ENCODE measurements at regions not wholly inside any gene's neighbourhood (a gene's known extent, or its start where the extent isn't known, plus 50 kb on each side); places are given as distances from the start of the nearest gene placed in this dataset.
"Not testable (repeated sequence)": the region's sequence is repeated elsewhere in the genome, so short reads cannot be mapped to it uniquely, and the experiment has no call there.

DNA sequence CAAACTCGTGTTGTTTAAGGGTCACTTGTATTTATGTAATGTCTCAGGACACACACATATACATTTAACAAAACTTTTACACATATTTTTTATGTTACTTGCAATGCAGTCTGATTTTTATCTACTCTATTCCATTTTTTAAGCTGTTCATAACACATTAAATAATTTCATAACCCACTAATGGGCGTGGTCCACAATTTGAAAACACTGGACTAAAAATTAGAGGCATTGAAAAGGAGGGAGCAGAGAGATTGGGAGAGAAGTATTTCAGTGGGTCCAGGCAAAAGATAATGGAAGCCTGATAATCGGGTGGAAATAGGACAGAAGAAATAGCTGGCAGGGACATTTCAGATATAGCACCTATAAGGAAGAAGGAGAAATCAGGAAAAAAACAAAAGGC is 597.3 kb upstream of the CLINT1 start:
- TF ChIP-seq, protein P1, sequence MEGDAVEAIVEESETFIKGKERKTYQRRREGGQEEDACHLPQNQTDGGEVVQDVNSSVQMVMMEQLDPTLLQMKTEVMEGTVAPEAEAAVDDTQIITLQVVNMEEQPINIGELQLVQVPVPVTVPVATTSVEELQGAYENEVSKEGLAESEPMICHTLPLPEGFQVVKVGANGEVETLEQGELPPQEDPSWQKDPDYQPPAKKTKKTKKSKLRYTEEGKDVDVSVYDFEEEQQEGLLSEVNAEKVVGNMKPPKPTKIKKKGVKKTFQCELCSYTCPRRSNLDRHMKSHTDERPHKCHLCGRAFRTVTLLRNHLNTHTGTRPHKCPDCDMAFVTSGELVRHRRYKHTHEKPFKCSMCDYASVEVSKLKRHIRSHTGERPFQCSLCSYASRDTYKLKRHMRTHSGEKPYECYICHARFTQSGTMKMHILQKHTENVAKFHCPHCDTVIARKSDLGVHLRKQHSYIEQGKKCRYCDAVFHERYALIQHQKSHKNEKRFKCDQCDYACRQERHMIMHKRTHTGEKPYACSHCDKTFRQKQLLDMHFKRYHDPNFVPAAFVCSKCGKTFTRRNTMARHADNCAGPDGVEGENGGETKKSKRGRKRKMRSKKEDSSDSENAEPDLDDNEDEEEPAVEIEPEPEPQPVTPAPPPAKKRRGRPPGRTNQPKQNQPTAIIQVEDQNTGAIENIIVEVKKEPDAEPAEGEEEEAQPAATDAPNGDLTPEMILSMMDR (IDR thresholded peaks at IDR 0.05; ENCODE audit: partially characterized antibody, unreplicated experiment), result no peak
- Mint-ChIP-seq H3K4me3 (ENCODE audit: unreplicated experiment) (no peak overlapping the region), H3K27ac (ENCODE audit: unreplicated experiment) (no peak overlapping the region), H3K4me1 (ENCODE audit: low read depth, unreplicated experiment) (no peaks in the 10 kb centered on the region), H3K27me3 (ENCODE audit: unreplicated experiment) (no peaks in the 10 kb centered on the region), H3K36me3 (ENCODE audit: unreplicated experiment) (no peaks in the 10 kb centered on the region), H3K9me3 (ENCODE audit: unreplicated experiment) (no peaks in the 10 kb centered on the region)
- no peak for DNase-seq

GRCh38 chr5:158451993-158452672 is 593.2 kb upstream of the CLINT1 start:
- no peak overlapping the region for H3K4me3 Mint-ChIP-seq (ENCODE audit: unreplicated experiment)
- H3K9me3 Mint-ChIP-seq (ENCODE audit: unreplicated experiment), result no peaks in the 10 kb centered on the region
- TF ChIP-seq, protein P1 (IDR thresholded peaks at IDR 0.05; ENCODE audit: partially characterized antibody, unreplicated experiment), result no peak
- H3K27me3 Mint-ChIP-seq (ENCODE audit: unreplicated experiment), result no peaks in the 10 kb centered on the region
- no peaks in the 10 kb centered on the region for H3K4me1 Mint-ChIP-seq (ENCODE audit: low read depth, unreplicated experiment)
- no peak overlapping the region for H3K27ac Mint-ChIP-seq (ENCODE audit: unreplicated experiment)
- H3K36me3 Mint-ChIP-seq (ENCODE audit: unreplicated experiment), result no peaks in the 10 kb centered on the region
- DNase-seq, result no peak

DNA sequence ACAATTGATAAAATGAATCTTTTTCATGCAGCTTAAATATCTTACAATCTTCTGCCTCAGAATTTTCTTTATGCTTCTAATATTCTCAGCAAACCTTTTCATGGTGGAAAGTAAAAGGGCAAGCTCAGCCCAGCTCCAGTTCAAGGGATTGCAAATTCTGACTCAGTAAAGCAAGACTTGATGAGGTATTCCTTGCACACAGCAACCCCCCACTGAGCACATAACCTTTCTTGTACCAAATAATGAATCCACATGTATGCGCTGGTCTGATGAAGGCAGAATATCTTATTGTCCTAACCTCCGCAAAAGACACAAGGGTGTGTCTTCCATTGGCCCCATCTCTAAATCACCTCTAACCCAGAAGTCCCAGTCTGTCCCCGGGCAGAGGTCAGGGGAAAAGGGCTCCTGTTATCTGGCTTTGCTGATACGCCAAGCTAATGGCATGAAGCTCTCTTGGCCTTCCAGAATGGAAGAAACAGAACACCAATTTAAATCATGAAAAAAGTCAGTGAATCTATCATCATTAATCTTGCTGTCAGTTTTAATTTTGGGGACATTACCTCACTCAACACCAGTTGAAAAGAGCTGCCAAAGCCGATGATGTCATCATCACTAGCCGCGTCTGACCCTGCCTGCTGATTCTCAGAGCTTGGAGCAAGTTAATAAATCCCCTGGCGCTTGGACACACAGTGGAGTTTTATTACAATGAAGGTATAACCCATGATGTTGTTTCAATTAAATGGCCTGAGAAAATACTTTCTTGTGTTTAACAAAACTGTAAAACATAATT is 592.5 kb upstream of the CLINT1 start:
- DNase-seq, result no peak
- Mint-ChIP-seq H3K27me3 (ENCODE audit: unreplicated experiment) (no peaks in the 10 kb centered on the region), H3K27ac (ENCODE audit: unreplicated experiment) (no peak overlapping the region), H3K9me3 (ENCODE audit: unreplicated experiment) (no peaks in the 10 kb centered on the region), H3K4me3 (ENCODE audit: unreplicated experiment) (no peak overlapping the region), H3K4me1 (ENCODE audit: low read depth, unreplicated experiment) (no peaks in the 10 kb centered on the region), H3K36me3 (ENCODE audit: unreplicated experiment) (no peaks in the 10 kb centered on the region)
- TF ChIP-seq, protein P1 (IDR thresholded peaks at IDR 0.05; ENCODE audit: partially characterized antibody, unreplicated experiment), result no peak

DNA sequence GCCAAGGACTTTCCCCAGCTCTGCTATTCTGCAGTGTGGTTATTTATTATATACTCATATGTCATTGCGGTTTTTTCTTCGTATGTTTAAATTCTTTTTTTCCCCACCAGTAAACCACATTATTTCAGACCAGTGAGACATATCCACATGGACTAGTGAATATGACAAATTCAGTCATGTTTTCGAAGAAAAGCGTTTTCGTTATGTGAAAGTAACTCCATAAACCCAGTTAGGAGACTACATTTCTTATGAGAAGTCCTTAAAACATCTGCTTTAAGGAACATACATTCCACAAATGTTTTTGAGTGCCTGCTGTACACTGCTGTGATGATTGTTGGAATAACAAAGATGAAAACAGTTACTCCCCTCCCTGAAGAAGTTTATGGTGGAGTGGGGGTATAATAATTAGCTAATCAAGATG is 591.8 kb upstream of the CLINT1 start:
- Mint-ChIP-seq H3K4me1 (ENCODE audit: low read depth, unreplicated experiment) (no peaks in the 10 kb centered on the region), H3K4me3 (ENCODE audit: unreplicated experiment) (no peak overlapping the region), H3K9me3 (ENCODE audit: unreplicated experiment) (peaks cover 5% of the 10 kb centered on the region), H3K27me3 (ENCODE audit: unreplicated experiment) (no peaks in the 10 kb centered on the region), H3K36me3 (ENCODE audit: unreplicated experiment) (peaks cover 6% of the 10 kb centered on the region), H3K27ac (ENCODE audit: unreplicated experiment) (no peak overlapping the region)
- TF ChIP-seq, protein P1 (IDR thresholded peaks at IDR 0.05; ENCODE audit: partially characterized antibody, unreplicated experiment), result no peak
- no peak for DNase-seq

- not testable (repeated sequence) for DNase-seq; H3K9me3 Mint-ChIP-seq (ENCODE audit: unreplicated experiment)
Measured at GRCh38 chr5:158446761-158447160, 587.8 kb upstream of the CLINT1 start.

DNA sequence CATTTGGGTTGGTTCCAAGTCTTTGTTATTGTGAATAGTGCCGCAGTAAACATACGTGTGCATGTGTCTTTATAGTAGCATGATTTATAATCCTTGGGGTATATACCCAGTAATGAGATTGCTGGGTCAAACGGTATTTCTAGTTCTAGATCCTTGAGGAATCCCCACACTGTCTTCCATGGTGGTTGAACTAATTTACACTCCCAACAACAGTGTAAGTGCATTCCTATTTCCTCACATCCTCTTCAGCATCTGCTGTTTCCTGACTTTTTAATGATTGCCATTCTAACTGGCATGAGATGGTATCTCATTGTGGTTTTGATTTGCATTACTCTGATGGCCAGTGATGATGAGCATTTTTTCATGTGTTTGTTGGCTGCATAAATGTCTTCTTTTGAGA is 580.3 kb upstream of the CLINT1 start:
- H3K36me3 Mint-ChIP-seq (ENCODE audit: unreplicated experiment); H3K4me3 Mint-ChIP-seq (ENCODE audit: unreplicated experiment); H3K27me3 Mint-ChIP-seq (ENCODE audit: unreplicated experiment); H3K9me3 Mint-ChIP-seq (ENCODE audit: unreplicated experiment); H3K27ac Mint-ChIP-seq (ENCODE audit: unreplicated experiment); H3K4me1 Mint-ChIP-seq (ENCODE audit: low read depth, unreplicated experiment); DNase-seq: not testable (repeated sequence)

More at GRCh38 chr5:158446761-158447160, 587.8 kb upstream of the CLINT1 start:
- H3K36me3 Mint-ChIP-seq (ENCODE audit: unreplicated experiment), result peaks cover 14% of the 10 kb centered on the region
- H3K27ac Mint-ChIP-seq (ENCODE audit: unreplicated experiment); H3K4me3 Mint-ChIP-seq (ENCODE audit: unreplicated experiment); H3K4me1 Mint-ChIP-seq (ENCODE audit: low read depth, unreplicated experiment); H3K27me3 Mint-ChIP-seq (ENCODE audit: unreplicated experiment): not testable (repeated sequence)

All from glutamatergic neuron (in vitro differentiated cells).